OCI-LY7 (cell line): ENCODE measurements at regions not wholly inside any gene's neighbourhood (a gene's known extent, or its start where the extent isn't known, plus 50 kb on each side); places are given as distances from the start of the nearest gene placed in this dataset.

Experiments used
- EZH2phosphoT487 ChIP-seq: fragments of 200-600 bp; sonication (generic); IDR thresholded peaks from 2 replicates; pipeline ENCODE4 v1.6.1; 2018; ENCODE audit warnings: low read depth, borderline replicate concordance, mild to moderate bottlenecking, mixed run types, antibody characterized with exemption, low read length, moderate library complexity, mixed read lengths
- TF ChIP-seq, protein P1 (sequence below): fragments of 200-600 bp; sonication (generic); conservative IDR thresholded peaks from 2 replicates; pipeline ENCODE4 v1.5.1; 2014; ENCODE audit warnings: mild to moderate bottlenecking, antibody characterized with exemption, low read length, moderate library complexity, mixed read lengths

DNA sequence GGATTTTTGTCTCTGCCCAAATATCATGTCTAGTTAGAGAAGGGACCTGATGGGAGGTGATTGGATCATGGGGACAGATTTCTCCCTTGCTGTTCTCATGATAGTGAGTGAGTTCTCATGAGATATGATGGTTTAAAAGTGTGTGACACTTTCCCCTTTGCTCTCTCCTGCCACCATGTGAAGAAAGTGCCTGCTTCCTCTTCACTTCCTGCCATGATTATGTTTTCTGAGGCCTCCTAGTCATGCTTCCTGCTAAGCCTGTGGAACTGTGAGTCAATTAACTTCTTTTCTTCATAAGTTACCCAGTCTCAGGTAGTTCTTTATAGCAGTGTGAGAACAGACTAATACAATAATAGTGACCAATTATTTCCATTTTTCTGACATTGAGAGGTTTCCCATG is 167.3 kb upstream of the CYRIA start:
- TF ChIP-seq, protein P1, sequence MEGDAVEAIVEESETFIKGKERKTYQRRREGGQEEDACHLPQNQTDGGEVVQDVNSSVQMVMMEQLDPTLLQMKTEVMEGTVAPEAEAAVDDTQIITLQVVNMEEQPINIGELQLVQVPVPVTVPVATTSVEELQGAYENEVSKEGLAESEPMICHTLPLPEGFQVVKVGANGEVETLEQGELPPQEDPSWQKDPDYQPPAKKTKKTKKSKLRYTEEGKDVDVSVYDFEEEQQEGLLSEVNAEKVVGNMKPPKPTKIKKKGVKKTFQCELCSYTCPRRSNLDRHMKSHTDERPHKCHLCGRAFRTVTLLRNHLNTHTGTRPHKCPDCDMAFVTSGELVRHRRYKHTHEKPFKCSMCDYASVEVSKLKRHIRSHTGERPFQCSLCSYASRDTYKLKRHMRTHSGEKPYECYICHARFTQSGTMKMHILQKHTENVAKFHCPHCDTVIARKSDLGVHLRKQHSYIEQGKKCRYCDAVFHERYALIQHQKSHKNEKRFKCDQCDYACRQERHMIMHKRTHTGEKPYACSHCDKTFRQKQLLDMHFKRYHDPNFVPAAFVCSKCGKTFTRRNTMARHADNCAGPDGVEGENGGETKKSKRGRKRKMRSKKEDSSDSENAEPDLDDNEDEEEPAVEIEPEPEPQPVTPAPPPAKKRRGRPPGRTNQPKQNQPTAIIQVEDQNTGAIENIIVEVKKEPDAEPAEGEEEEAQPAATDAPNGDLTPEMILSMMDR: no peak
- TF ChIP-seq EZH2phosphoT487: no peak
